NT2/D1 (cell line): ENCODE measurements at regions not wholly inside any gene's neighbourhood (a gene's known extent, or its start where the extent isn't known, plus 50 kb on each side); places are given as distances from the start of the nearest gene placed in this dataset.

Experiments
- SUZ12 ChIP-seq: IDR thresholded peaks from 2 replicates; pipeline ENCODE4 v1.6.1; 2011; ENCODE audit not compliant: insufficient read length, insufficient read depth; ENCODE audit errors: extremely low read depth
- YY1 ChIP-seq: IDR thresholded peaks from 2 replicates; pipeline ENCODE4 v1.6.1; 2011; ENCODE audit not compliant: insufficient read length, insufficient read depth
- ZNF274 ChIP-seq: IDR thresholded peaks from 2 replicates; pipeline ENCODE4 v1.6.1; 2011; ENCODE audit warnings: mild to moderate bottlenecking, low read depth, low read length

- TF ChIP-seq ZNF274: no peak
- no peak for TF ChIP-seq YY1
- no peak for TF ChIP-seq SUZ12
These were observed 177.8 kb upstream of the GSE1 start for GRCh38 chr16:85435286-85435685.
